ENCODE measurements at regions not wholly inside any gene's neighbourhood (a gene's known extent, or its start where the extent isn't known, plus 50 kb on each side); places are given as distances from the start of the nearest gene placed in this dataset.
A peak's percentile ranks its signal among the peaks of the same experiment; 100 is the strongest.

DNA sequence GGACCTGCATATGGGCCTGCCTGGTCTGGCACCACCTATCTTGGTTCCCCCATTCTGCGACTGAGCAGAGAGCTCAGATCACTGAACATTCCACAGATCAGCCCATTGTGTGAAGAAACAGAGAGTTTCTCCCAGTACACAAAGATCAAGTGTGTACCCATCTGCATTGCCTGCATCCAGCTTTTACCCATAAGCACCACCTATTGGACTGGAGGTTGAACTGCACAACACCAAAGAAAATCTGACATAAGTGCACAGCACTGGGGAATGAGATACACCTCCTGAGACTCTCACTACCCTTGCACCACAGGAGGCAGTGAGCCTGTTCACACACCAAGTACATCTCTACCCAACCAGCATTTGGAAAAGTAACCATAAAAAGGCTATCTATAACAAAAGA lies 362.6 kb upstream of the CLEC14A start:
- Histone ChIP-seq H3K27me3 (ENCODE audit: insufficient read depth, low read length) (no peaks in the 10 kb centered on the region), H3K4me2 (ENCODE audit: low read length) (no peak overlapping the region), H3K4me1 (ENCODE audit: control insufficient read depth in 1 of 2, insufficient read depth in 2 of 2, low read length in 2 of 2) (no peaks in the 10 kb centered on the region), H4K20me1 (ENCODE audit: insufficient read depth) (no peaks in the 10 kb centered on the region), H3K9ac (ENCODE audit: low read length) (no peak overlapping the region), H3K79me2 (ENCODE audit: insufficient read depth, low read length) (no peaks in the 10 kb centered on the region), H3K9me2 (ENCODE audit: insufficient read depth) (no peaks in the 10 kb centered on the region), H3K9me3 (ENCODE audit: control insufficient read depth in 1 of 2, insufficient read depth in 1 of 2, low read depth in 1 of 2, low read length in 2 of 2) (no peaks in the 10 kb centered on the region), H3K36me3 (ENCODE audit: control insufficient read depth in 1 of 2, insufficient read depth in 2 of 2, low read length in 2 of 2) (no peaks in the 10 kb centered on the region), H3K4me3 (replicated peaks in 1 of 2; ENCODE audit: low read depth in 1 of 2, low read length in 2 of 2) (no peak overlapping the region), H3K27ac (ENCODE audit: low read depth, low read length) (no peak overlapping the region), H2AFZ (ENCODE audit: low read depth, low read length, poor library complexity, severe bottlenecking) (no peak overlapping the region)
- intact Hi-C loops (cut with micrococcal nuclease), result no loop called here
- POLR2A ChIA-PET, result no interaction called here
- CTCF ChIA-PET, result no interaction called here
- DNase-seq (ENCODE audit: low read depth, low spot score), result no peak
- RAD21 ChIA-PET (ENCODE audit: low non-redundant PET in 1 of 2, low total read pairs in 2 of 2, uncharacterized antibody in 2 of 2, unreplicated experiment in 2 of 2), result no interaction called here
- ATAC-seq, result peak; percentile 47; the same call in 1 of the 2 replicates
- no peak for TF ChIP-seq FOSL1 (IDR thresholded peaks at IDR 0.05; ENCODE audit: low read depth)
- TF ChIP-seq, protein P1, sequence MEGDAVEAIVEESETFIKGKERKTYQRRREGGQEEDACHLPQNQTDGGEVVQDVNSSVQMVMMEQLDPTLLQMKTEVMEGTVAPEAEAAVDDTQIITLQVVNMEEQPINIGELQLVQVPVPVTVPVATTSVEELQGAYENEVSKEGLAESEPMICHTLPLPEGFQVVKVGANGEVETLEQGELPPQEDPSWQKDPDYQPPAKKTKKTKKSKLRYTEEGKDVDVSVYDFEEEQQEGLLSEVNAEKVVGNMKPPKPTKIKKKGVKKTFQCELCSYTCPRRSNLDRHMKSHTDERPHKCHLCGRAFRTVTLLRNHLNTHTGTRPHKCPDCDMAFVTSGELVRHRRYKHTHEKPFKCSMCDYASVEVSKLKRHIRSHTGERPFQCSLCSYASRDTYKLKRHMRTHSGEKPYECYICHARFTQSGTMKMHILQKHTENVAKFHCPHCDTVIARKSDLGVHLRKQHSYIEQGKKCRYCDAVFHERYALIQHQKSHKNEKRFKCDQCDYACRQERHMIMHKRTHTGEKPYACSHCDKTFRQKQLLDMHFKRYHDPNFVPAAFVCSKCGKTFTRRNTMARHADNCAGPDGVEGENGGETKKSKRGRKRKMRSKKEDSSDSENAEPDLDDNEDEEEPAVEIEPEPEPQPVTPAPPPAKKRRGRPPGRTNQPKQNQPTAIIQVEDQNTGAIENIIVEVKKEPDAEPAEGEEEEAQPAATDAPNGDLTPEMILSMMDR (IDR thresholded peaks at IDR 0.05 in 2 of 3, conservative IDR thresholded peaks at IDR 0.05 in 1 of 3; ENCODE audit: borderline replicate concordance in 1 of 3, insufficient read depth in 1 of 3, low read depth in 2 of 3, low read length in 2 of 3), result peak in 2 of 3 experiments; percentile 20 to 29; a peak in 2 of 6 replicates
- BruUV-seq (replicated peaks), result no TSS peak

DNA sequence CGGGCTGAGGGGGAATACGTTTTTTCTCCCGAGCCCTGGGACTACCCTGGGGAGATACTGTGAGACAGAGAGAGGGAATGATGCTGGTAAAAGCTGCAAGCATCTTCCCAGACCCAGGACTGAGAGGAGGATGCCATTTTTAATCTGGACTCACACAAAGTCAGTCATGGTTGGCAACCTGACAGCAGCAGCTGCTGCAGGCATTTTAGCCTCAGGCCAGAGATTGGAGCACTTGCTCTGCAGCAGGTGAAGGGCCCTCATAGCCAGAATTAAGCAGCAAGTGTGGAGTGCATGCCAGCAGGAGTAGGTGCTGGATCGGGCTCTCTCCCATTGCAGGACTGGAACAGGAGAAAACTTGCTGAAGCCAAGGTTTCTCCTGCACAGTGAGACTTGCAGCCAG lies 361.1 kb upstream of the CLEC14A start:
- no peak overlapping the region for H3K4me2 ChIP-seq (ENCODE audit: low read length)
- no peak overlapping the region for H2AFZ ChIP-seq (ENCODE audit: low read depth, low read length, poor library complexity, severe bottlenecking)
- intact Hi-C loops (cut with micrococcal nuclease), result no loop called here
- H3K27ac ChIP-seq (ENCODE audit: low read depth, low read length), result no peak overlapping the region
- CTCF ChIA-PET, result no interaction called here
- no TSS peak for BruUV-seq (replicated peaks)
- POLR2A ChIA-PET, result no interaction called here
- no peaks in the 10 kb centered on the region for H3K36me3 ChIP-seq (ENCODE audit: control insufficient read depth in 1 of 2, insufficient read depth in 2 of 2, low read length in 2 of 2)
- ATAC-seq, result no peak
- H3K9me3 ChIP-seq (ENCODE audit: control insufficient read depth in 1 of 2, insufficient read depth in 1 of 2, low read depth in 1 of 2, low read length in 2 of 2), result no peaks in the 10 kb centered on the region
- no peak overlapping the region for H3K9ac ChIP-seq (ENCODE audit: low read length)
- H3K27me3 ChIP-seq (ENCODE audit: insufficient read depth, low read length), result no peaks in the 10 kb centered on the region
- RAD21 ChIA-PET (ENCODE audit: low non-redundant PET in 1 of 2, low total read pairs in 2 of 2, uncharacterized antibody in 2 of 2, unreplicated experiment in 2 of 2), result no interaction called here
- H3K4me3 ChIP-seq (replicated peaks in 1 of 2; ENCODE audit: low read depth in 1 of 2, low read length in 2 of 2), result no peak overlapping the region
- no peaks in the 10 kb centered on the region for H3K4me1 ChIP-seq (ENCODE audit: control insufficient read depth in 1 of 2, insufficient read depth in 2 of 2, low read length in 2 of 2)
- H3K9me2 ChIP-seq (ENCODE audit: insufficient read depth), result no peaks in the 10 kb centered on the region
- no peak for DNase-seq (ENCODE audit: low read depth, low spot score)
- H4K20me1 ChIP-seq (ENCODE audit: insufficient read depth), result no peaks in the 10 kb centered on the region
- no peaks in the 10 kb centered on the region for H3K79me2 ChIP-seq (ENCODE audit: insufficient read depth, low read length)
- TF ChIP-seq, protein P2, sequence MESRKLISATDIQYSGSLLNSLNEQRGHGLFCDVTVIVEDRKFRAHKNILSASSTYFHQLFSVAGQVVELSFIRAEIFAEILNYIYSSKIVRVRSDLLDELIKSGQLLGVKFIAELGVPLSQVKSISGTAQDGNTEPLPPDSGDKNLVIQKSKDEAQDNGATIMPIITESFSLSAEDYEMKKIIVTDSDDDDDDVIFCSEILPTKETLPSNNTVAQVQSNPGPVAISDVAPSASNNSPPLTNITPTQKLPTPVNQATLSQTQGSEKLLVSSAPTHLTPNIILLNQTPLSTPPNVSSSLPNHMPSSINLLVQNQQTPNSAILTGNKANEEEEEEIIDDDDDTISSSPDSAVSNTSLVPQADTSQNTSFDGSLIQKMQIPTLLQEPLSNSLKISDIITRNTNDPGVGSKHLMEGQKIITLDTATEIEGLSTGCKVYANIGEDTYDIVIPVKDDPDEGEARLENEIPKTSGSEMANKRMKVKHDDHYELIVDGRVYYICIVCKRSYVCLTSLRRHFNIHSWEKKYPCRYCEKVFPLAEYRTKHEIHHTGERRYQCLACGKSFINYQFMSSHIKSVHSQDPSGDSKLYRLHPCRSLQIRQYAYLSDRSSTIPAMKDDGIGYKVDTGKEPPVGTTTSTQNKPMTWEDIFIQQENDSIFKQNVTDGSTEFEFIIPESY (IDR thresholded peaks at IDR 0.05; ENCODE audit: extremely low read depth, insufficient replicate concordance, low read length), result no peak
- TF ChIP-seq FOSL1 (IDR thresholded peaks at IDR 0.05; ENCODE audit: low read depth), result no peak

Data from HCT116 (cell line).